ENCODE measurements at regions not wholly inside any gene's neighbourhood (a gene's known extent, or its start where the extent isn't known, plus 50 kb on each side); places are given as distances from the start of the nearest gene placed in this dataset.

- ChIA-PET POLR2A (no interaction called here), CTCF (no interaction called here)
- Histone ChIP-seq H3K4me1 (no peaks in the 10 kb centered on the region), H3K9me3 (no peaks in the 10 kb centered on the region), H3K27ac (no peak overlapping the region), H3K4me2 (no peak overlapping the region), H3K4me3 (no peak overlapping the region)
- ATAC-seq (no peak), DNase-seq (ENCODE audit: low read depth in 1 of 2, low spot score in 1 of 2) (no peak), FAIRE-seq (no peak)
- 90% methylated on average over 2 of the region's 3 CpGs for WGBS (ENCODE audit: missing lambda C conversion rate)
- TF ChIP-seq HOXB13 (CRISPR knock-in tag; IDR thresholded peaks at IDR 0.05; ENCODE audit: low read depth) (no peak), SMC3 (IDR thresholded peaks at IDR 0.05) (no peak), CBX2 (IDR thresholded peaks at IDR 0.05; ENCODE audit: borderline replicate concordance, low read depth) (no peak)
Measured at GRCh38 chr13:80802946-80803345, 462.0 kb upstream of the SPRY2 start.

GRCh38 chr13:80798576-80799133, 457.7 kb upstream of the SPRY2 start:
- ChIA-PET CTCF (no interaction called here), POLR2A (no interaction called here)
- H3K4me3 ChIP-seq: no peak overlapping the region
- no peaks in the 10 kb centered on the region for H3K4me1 ChIP-seq
- FAIRE-seq: no peak
- H3K4me2 ChIP-seq: no peak overlapping the region
- 41% methylated on average over 1 of the region's 1 CpG for WGBS (ENCODE audit: missing lambda C conversion rate)
- ATAC-seq: no peak
- no peaks in the 10 kb centered on the region for H3K9me3 ChIP-seq
- DNase-seq (ENCODE audit: low read depth in 1 of 2, low spot score in 1 of 2): no peak
- H3K27ac ChIP-seq: no peak overlapping the region
- no peak for TF ChIP-seq NFE2L2 (conservative IDR thresholded peaks at IDR 0.05; ENCODE audit: low read length)
- no peak for TF ChIP-seq HOXB13 (CRISPR knock-in tag; IDR thresholded peaks at IDR 0.05; ENCODE audit: low read depth)
- TF ChIP-seq NR3C1 (IDR thresholded peaks at IDR 0.05): no peak
- no peak for TF ChIP-seq PHF8 (IDR thresholded peaks at IDR 0.05; ENCODE audit: borderline replicate concordance, low read depth)
- no peak for TF ChIP-seq FOSB (CRISPR knock-in tag; IDR thresholded peaks at IDR 0.05)
- no peak for TF ChIP-seq MYC (IDR thresholded peaks at IDR 0.05; ENCODE audit: borderline replicate concordance, low read length)
- TF ChIP-seq ZSCAN20 (CRISPR knock-in tag; IDR thresholded peaks at IDR 0.05): no peak
- TF ChIP-seq MAZ (IDR thresholded peaks at IDR 0.05; ENCODE audit: borderline replicate concordance, low read depth, low read length): no peak
- no peak for TF ChIP-seq RNF2 (IDR thresholded peaks at IDR 0.05; ENCODE audit: borderline replicate concordance, low read depth)

GRCh38 chr13:80787604-80788003, 446.7 kb upstream of the SPRY2 start:
- H3K4me1 ChIP-seq: no peaks in the 10 kb centered on the region
- FAIRE-seq: no peak
- H3K4me2 ChIP-seq: no peak overlapping the region
- H3K27ac ChIP-seq: no peak overlapping the region
- WGBS (ENCODE audit: missing lambda C conversion rate): 31% methylated on average over 1 of the region's 1 CpG
- no peak for DNase-seq (ENCODE audit: low read depth in 1 of 2, low spot score in 1 of 2)
- ATAC-seq: no peak
- POLR2A ChIA-PET: no interaction called here
- no peak overlapping the region for H3K4me3 ChIP-seq
- no peaks in the 10 kb centered on the region for H3K9me3 ChIP-seq
- CTCF ChIA-PET: no interaction called here
- TF ChIP-seq REST (IDR thresholded peaks at IDR 0.05) (no peak), FOSB (CRISPR knock-in tag; IDR thresholded peaks at IDR 0.05) (no peak), RARB (CRISPR knock-in tag; IDR thresholded peaks at IDR 0.05) (no peak), EP300 (IDR thresholded peaks at IDR 0.05) (no peak), MAFK (IDR thresholded peaks at IDR 0.05; ENCODE audit: partially characterized antibody) (no peak), KDM1A (IDR thresholded peaks at IDR 0.05; ENCODE audit: low read depth) (no peak), FOXS1 (CRISPR knock-in tag; IDR thresholded peaks at IDR 0.05) (no peak), CBX2 (IDR thresholded peaks at IDR 0.05; ENCODE audit: borderline replicate concordance, low read depth) (no peak), FOSL2 (IDR thresholded peaks at IDR 0.05) (no peak), FOSL2 (CRISPR knock-in tag; IDR thresholded peaks at IDR 0.05) (no peak), ATOH8 (CRISPR knock-in tag; IDR thresholded peaks at IDR 0.05; ENCODE audit: low read depth) (no peak), GATA3 (IDR thresholded peaks at IDR 0.05; ENCODE audit: borderline replicate concordance) (no peak), HEYL (CRISPR knock-in tag; IDR thresholded peaks at IDR 0.05) (no peak)

All from A549 (cell line).